Psoas muscle (tissue), 7 donors: ENCODE measurements at regions not wholly inside any gene's neighbourhood (a gene's known extent, or its start where the extent isn't known, plus 50 kb on each side); places are given as distances from the start of the nearest gene placed in this dataset.

Source experiments
- ATAC-seq, 4 donors: fragments of 200-7000 bp; cut with Tn5 transposase; one replicate each; pipeline ENCODE4 v1.9.1; 2020; ENCODE audit warnings: moderate library complexity in 3 of 4, mild to moderate bottlenecking in 2 of 4
- DNase-seq, 2 donors: peaks; one replicate each; pipeline ENCODE4 v3.0.0-alpha.2; 2020
- H3K27ac ChIP-seq: fragments of 200-600 bp; one replicate; pipeline ENCODE4 v1.8.0; 2022
- H3K27me3 ChIP-seq, 3 donors: fragments of 200-600 bp in 1 of 3; one replicate each; pipeline versions ENCODE4 v1.6.1 to v1.8.0; 2013 to 2022; ENCODE audit warnings: low read length in 2 of 3, mild to moderate bottlenecking in 2 of 3, moderate library complexity in 1 of 3; ENCODE audit not compliant: insufficient read depth in 3 of 3
- H3K36me3 ChIP-seq, 2 donors: fragments of 200-600 bp in 1 of 2; one replicate each; pipeline versions ENCODE4 v1.6.1 to v1.8.0; 2013 to 2022; ENCODE audit warnings: low read depth in 1 of 2, mild to moderate bottlenecking in 1 of 2, moderate library complexity in 1 of 2; ENCODE audit not compliant: insufficient read depth in 1 of 2
- H3K4me1 ChIP-seq: fragments of 200-600 bp; one replicate; pipeline ENCODE4 v1.8.0; 2022
- H3K4me3 ChIP-seq: fragments of 200-600 bp; one replicate; pipeline ENCODE4 v1.8.0; 2022; ENCODE audit warnings: mild to moderate bottlenecking
- H3K9me3 ChIP-seq: fragments of 200-600 bp; one replicate; pipeline ENCODE4 v1.8.0; 2022
- CTCF ChIP-seq: fragments of 200-600 bp; IDR thresholded peaks from one replicate; pipeline ENCODE4 v1.8.0; 2022; ENCODE audit warnings: antibody characterized with exemption
- WGBS, 3 donors: extraction: QIAGEN DNeasy Blood & Tissue Kit; methylation state at CpG; one replicate each; pipeline versions ENCODE4 v1.1.6 to v1.1.7; 2013; 5-methylcytosine and 5-hydroxymethylcytosine counted together
- intact Hi-C, 2 donors: fragments of 100-400 bp; cut with DNase I; formaldehyde crosslinking; loops; one replicate each; pipeline versions ENCODE4 v1.11.0 to v1.14.2; 2022
- donor health status: healthy with polysubstance abuse.
- donor health status: DM: no; HTN: no; CAD: no; lungs with moderate emphysema.
- donor health status: Bipolar disorder and iron deficiency.
- donor health status: healthy.
- donor health status: DM: yes; HTN: yes; CAD: no.
- donor health status: DM: no; HTN: no; CAD: no.
- donor health status: DM: yes; HTN: yes; CAD: no.

GRCh38 chr9:99377790-99378775, 156.0 kb downstream of the SEC61B start:
- H3K36me3 ChIP-seq = no peaks in the 10 kb centered on the region
- H3K27ac ChIP-seq = no peak overlapping the region
- H3K9me3 ChIP-seq = no peaks in the 10 kb centered on the region
- no peak for DNase-seq
- intact Hi-C loops = no loop called here
- H3K27me3 ChIP-seq = no peaks in the 10 kb centered on the region
- peaks cover 4% of the 10 kb centered on the region for H3K4me1 ChIP-seq
- H3K4me3 ChIP-seq = no peak overlapping the region
- 29 to 40% (median 30%) methylated on average over 10 of the region's 10 CpGs for WGBS, 3 donors
- ATAC-seq = peak in 3 of 4 donors; percentile 82 to 88 (median 86)
- no peak for TF ChIP-seq CTCF

GRCh38 chr9:99383536-99383935, 161.5 kb downstream of the SEC61B start:
- no peaks in the 10 kb centered on the region for H3K36me3 ChIP-seq
- no peak overlapping the region for H3K27ac ChIP-seq
- no peaks in the 10 kb centered on the region for H3K9me3 ChIP-seq
- TF ChIP-seq CTCF = no peak
- H3K4me1 ChIP-seq = no peaks in the 10 kb centered on the region
- H3K4me3 ChIP-seq = no peak overlapping the region
- no peak for ATAC-seq
- no peaks in the 10 kb centered on the region for H3K27me3 ChIP-seq
- intact Hi-C loops = no loop called here
- 32 to 36% (median 36%) methylated on average over 2 of the region's 2 CpGs for WGBS, 3 donors
- DNase-seq = no peak

GRCh38 chr9:99385215-99385614, 163.1 kb downstream of the SEC61B start:
- intact Hi-C loops = loop anchor here in 1 of 2 donors (5.0 kb wide), 1 partner anchor 37 kb away; no protein-coding TSS in a partner anchor
- Histone ChIP-seq H3K36me3 (no peaks in the 10 kb centered on the region), H3K27ac (no peak overlapping the region), H3K27me3 (no peaks in the 10 kb centered on the region), H3K9me3 (no peaks in the 10 kb centered on the region), H3K4me3 (no peak overlapping the region), H3K4me1 (no peaks in the 10 kb centered on the region)
- TF ChIP-seq CTCF = no peak
- DNase-seq = no peak
- WGBS, 3 donors = 90 to 96% (median 92%) methylated on average over 4 of the region's 4 CpGs
- ATAC-seq = no peak

- no peak overlapping the region for H3K27ac ChIP-seq
- intact Hi-C loops = loop anchor here in 1 of 2 donors (5.0 kb wide), 1 partner anchor 36 kb away; no protein-coding TSS in a partner anchor
- 23 to 48% (median 38%) methylated on average over 5 of the region's 5 CpGs for WGBS, 3 donors
- DNase-seq (no peak), ATAC-seq (peak in 2 of 4 donors; percentile 30 to 46)
- no peaks in the 10 kb centered on the region for H3K9me3 ChIP-seq
- H3K36me3 ChIP-seq = no peaks in the 10 kb centered on the region
- TF ChIP-seq CTCF = no peak
- no peak overlapping the region for H3K4me3 ChIP-seq
- no peaks in the 10 kb centered on the region for H3K4me1 ChIP-seq
- H3K27me3 ChIP-seq = no peaks in the 10 kb centered on the region
Measured at GRCh38 chr9:99385814-99386279, 163.8 kb downstream of the SEC61B start.
